CD4-positive, CD25-positive, alpha-beta regulatory T cell (primary cell): ENCODE measurements at regions not wholly inside any gene's neighbourhood (a gene's known extent, or its start where the extent isn't known, plus 50 kb on each side); places are given as distances from the start of the nearest gene placed in this dataset.
A peak's percentile ranks its signal among the peaks of the same experiment; 100 is the strongest.
"Not testable (repeated sequence)": the region's sequence is repeated elsewhere in the genome, so short reads cannot be mapped to it uniquely, and the experiment has no call there.

ENCODE experiments used
- ATAC-seq, 2 donors: fragments of 150-1000 bp; cut with Tn5 transposase; one replicate each; pipeline ENCODE4 v1.10.0; 2021; ENCODE audit warnings: low read depth in 2 of 2, moderate number of reproducible peaks in 2 of 2, moderate library complexity in 1 of 2
- DNase-seq, 3 donors: peaks; one replicate each; pipeline versions ENCODE4 v3.0.0 to v3.0.0-alpha.2; 2012 to 2022; ENCODE audit warnings: mixed read lengths in 1 of 3
- H3K27ac ChIP-seq: one replicate; pipeline ENCODE4 v1.7.0; 2013; ENCODE audit warnings: mild to moderate bottlenecking, low read length; ENCODE audit not compliant: insufficient read depth, poor library complexity, severe bottlenecking
- H3K27me3 ChIP-seq: one replicate; pipeline ENCODE4 v1.7.0; 2013; ENCODE audit warnings: low read length; ENCODE audit not compliant: control insufficient read depth, insufficient read depth
- H3K36me3 ChIP-seq: one replicate; pipeline ENCODE4 v1.7.0; 2013; ENCODE audit warnings: mild to moderate bottlenecking, low read length, moderate library complexity; ENCODE audit not compliant: control insufficient read depth, insufficient read depth
- H3K4me1 ChIP-seq: 2 replicates; pipeline ENCODE4 v1.7.0; 2013; ENCODE audit warnings: mild to moderate bottlenecking, low read length; ENCODE audit not compliant: insufficient read depth, control insufficient read depth, poor library complexity, severe bottlenecking
- H3K4me3 ChIP-seq: one replicate; pipeline ENCODE4 v1.7.0; 2013; ENCODE audit warnings: low read depth, mild to moderate bottlenecking, low read length, moderate library complexity
- H3K9me3 ChIP-seq, 2 experiments: 1 replicate in 1 of 2; 2 replicates in 1 of 2; pipeline ENCODE4 v1.7.0; 2013; ENCODE audit warnings: low read length in 2 of 2, mild to moderate bottlenecking in 1 of 2, moderate library complexity in 1 of 2; ENCODE audit not compliant: control insufficient read depth in 2 of 2
- H3K27ac Mint-ChIP-seq, 3 donors: one replicate each; pipeline ENCODE4 v1.8.0; 2020 to 2022; ENCODE audit warnings: mild to moderate bottlenecking in 3 of 3, mixed read lengths in 3 of 3, moderate library complexity in 2 of 3
- H3K27me3 Mint-ChIP-seq: one replicate; pipeline ENCODE4 v1.8.0; 2022; ENCODE audit warnings: mild to moderate bottlenecking, mixed read lengths
- H3K36me3 Mint-ChIP-seq: one replicate; pipeline ENCODE4 v1.8.0; 2020; ENCODE audit warnings: mixed read lengths
- H3K4me1 Mint-ChIP-seq, 4 donors: one replicate each; pipeline ENCODE4 v1.8.0; 2020 to 2022; ENCODE audit warnings: mixed read lengths in 4 of 4, mild to moderate bottlenecking in 1 of 4
- H3K4me3 Mint-ChIP-seq, 4 donors: one replicate each; pipeline ENCODE4 v1.8.0; 2020 to 2022; ENCODE audit warnings: mild to moderate bottlenecking in 4 of 4, mixed read lengths in 4 of 4, moderate library complexity in 3 of 4
- H3K9me3 Mint-ChIP-seq, 7 donors: one replicate each; pipeline ENCODE4 v1.8.0; 2020 to 2022; ENCODE audit warnings: mixed read lengths in 7 of 7, mild to moderate bottlenecking in 3 of 7, moderate library complexity in 2 of 7

GRCh38 chr2:230627806-230628724 lies 84.6 kb upstream of the CAB39 start:
- Histone ChIP-seq H3K4me3 (no peak overlapping the region), H3K36me3 (no peaks in the 10 kb centered on the region), H3K9me3 (no peaks in the 10 kb centered on the region), H3K27me3 (no peaks in the 10 kb centered on the region), H3K27ac (no peak overlapping the region), H3K4me1 (no peaks in the 10 kb centered on the region)
- H3K36me3 Mint-ChIP-seq: no peaks in the 10 kb centered on the region
- no peak for ATAC-seq
- no peak for DNase-seq
- no peaks in the 10 kb centered on the region for H3K27me3 Mint-ChIP-seq
- peak overlapping the region in 1 of 3 donors; percentile 8 for H3K27ac Mint-ChIP-seq
- peaks cover 0 to 8% (median 5%) of the 10 kb centered on the region in 4 donors for H3K4me1 Mint-ChIP-seq
- peaks cover 0 to 4% (median 0%) of the 10 kb centered on the region in 7 donors for H3K9me3 Mint-ChIP-seq
- H3K4me3 Mint-ChIP-seq: no peak overlapping the region

DNA sequence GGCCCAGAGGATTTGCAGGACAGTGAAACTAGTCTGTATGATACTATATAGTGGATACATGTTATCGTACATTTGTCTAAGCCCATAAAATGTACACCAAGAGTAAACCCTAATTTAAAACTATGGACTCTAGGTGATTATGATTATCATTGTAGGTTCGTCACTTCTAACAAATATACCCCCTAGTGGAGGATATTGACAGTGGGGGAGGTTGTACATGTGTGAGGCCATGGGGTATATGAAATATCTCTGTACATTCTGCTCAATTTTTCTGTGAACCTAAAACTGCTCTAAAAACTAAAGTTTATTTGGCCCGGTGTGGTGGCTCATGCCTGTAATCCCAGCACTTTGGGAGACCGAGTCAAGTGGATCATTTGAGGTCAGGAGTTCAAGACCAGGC lies 81.2 kb upstream of the CAB39 start:
- Histone ChIP-seq H3K27ac (no peak overlapping the region), H3K4me1 (peaks cover under 1% of the 10 kb centered on the region), H3K4me3 (no peak overlapping the region), H3K9me3 (no peaks in the 10 kb centered on the region), H3K36me3 (no peaks in the 10 kb centered on the region), H3K27me3 (no peaks in the 10 kb centered on the region)
- H3K36me3 Mint-ChIP-seq: no peaks in the 10 kb centered on the region
- H3K4me1 Mint-ChIP-seq: peaks cover 7 to 14% (median 11%) of the 10 kb centered on the region in 4 donors
- H3K27ac Mint-ChIP-seq: no peak overlapping the region
- peaks cover 0 to 3% (median 0%) of the 10 kb centered on the region in 7 donors for H3K9me3 Mint-ChIP-seq
- no peaks in the 10 kb centered on the region for H3K27me3 Mint-ChIP-seq
- ATAC-seq: no peak
- DNase-seq: no peak
- H3K4me3 Mint-ChIP-seq: no peak overlapping the region

GRCh38 chr2:230634146-230634545 lies 78.5 kb upstream of the CAB39 start:
- peaks cover 7 to 21% (median 11%) of the 10 kb centered on the region in 4 donors for H3K4me1 Mint-ChIP-seq
- peaks cover 10% of the 10 kb centered on the region for H3K4me1 ChIP-seq
- H3K27me3 Mint-ChIP-seq: no peaks in the 10 kb centered on the region
- no peaks in the 10 kb centered on the region for H3K36me3 ChIP-seq
- H3K27ac Mint-ChIP-seq: no peak overlapping the region
- H3K36me3 Mint-ChIP-seq: no peaks in the 10 kb centered on the region
- H3K27ac ChIP-seq: no peak overlapping the region
- H3K9me3 ChIP-seq: no peaks in the 10 kb centered on the region
- DNase-seq (no peak), ATAC-seq (no peak)
- H3K27me3 ChIP-seq: no peaks in the 10 kb centered on the region
- no peaks in the 10 kb centered on the region for H3K9me3 Mint-ChIP-seq
- no peak overlapping the region for H3K4me3 Mint-ChIP-seq
- no peak overlapping the region for H3K4me3 ChIP-seq

GRCh38 chr2:230634721-230635313 lies 77.8 kb upstream of the CAB39 start:
- not testable (repeated sequence) for ATAC-seq, H3K4me1 ChIP-seq, H3K9me3 Mint-ChIP-seq, H3K9me3 ChIP-seq, H3K36me3 ChIP-seq, H3K27me3 ChIP-seq, DNase-seq, H3K36me3 Mint-ChIP-seq, H3K4me3 Mint-ChIP-seq, H3K27me3 Mint-ChIP-seq, H3K4me3 ChIP-seq, H3K27ac ChIP-seq
- H3K27ac Mint-ChIP-seq: peak overlapping the region in 1 of 3 donors; percentile 1
- H3K4me1 Mint-ChIP-seq: peaks cover 7 to 21% (median 11%) of the 10 kb centered on the region in 4 donors

GRCh38 chr2:230636684-230637271 lies 75.9 kb upstream of the CAB39 start:
- Mint-ChIP-seq H3K4me1 (peaks cover 7 to 23% (median 14%) of the 10 kb centered on the region in 4 donors), H3K36me3 (no peaks in the 10 kb centered on the region), H3K27ac (peak overlapping the region in 1 of 3 donors; percentile 64), H3K27me3 (no peaks in the 10 kb centered on the region), H3K9me3 (no peaks in the 10 kb centered on the region), H3K4me3 (no peak overlapping the region)
- no peaks in the 10 kb centered on the region for H3K36me3 ChIP-seq
- H3K9me3 ChIP-seq: no peaks in the 10 kb centered on the region
- ATAC-seq: no peak
- peak in 2 of 3 donors; percentile 10 to 43 for DNase-seq
- peak overlapping the region; percentile 4 for H3K4me3 ChIP-seq
- H3K27me3 ChIP-seq: no peaks in the 10 kb centered on the region
- peak overlapping the region; percentile 23 for H3K27ac ChIP-seq
- H3K4me1 ChIP-seq: peaks cover 10% of the 10 kb centered on the region

DNA sequence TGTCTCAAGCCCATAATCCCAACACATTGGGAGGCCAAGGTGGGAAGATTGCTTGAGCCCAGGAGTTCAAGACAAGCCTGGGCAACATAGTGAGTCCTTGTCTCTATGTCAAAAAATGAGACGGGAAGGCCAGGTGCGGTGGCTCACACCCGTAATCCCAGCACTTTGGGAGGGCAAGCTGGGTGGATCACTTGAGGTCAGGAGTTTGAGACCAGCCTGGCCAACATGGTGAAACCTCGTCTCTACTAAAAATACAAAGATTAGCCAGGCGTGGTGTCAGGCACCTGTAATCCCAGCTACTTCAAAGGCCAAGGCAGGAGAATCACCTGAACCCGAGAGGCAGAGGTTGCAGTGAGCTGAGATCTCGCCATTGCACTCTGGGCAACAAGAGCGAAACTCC lies 75.2 kb upstream of the CAB39 start:
- H3K36me3 ChIP-seq, DNase-seq, H3K27me3 ChIP-seq, H3K4me3 ChIP-seq, H3K9me3 Mint-ChIP-seq, ATAC-seq, H3K36me3 Mint-ChIP-seq, H3K27me3 Mint-ChIP-seq, H3K4me3 Mint-ChIP-seq, H3K27ac ChIP-seq, H3K9me3 ChIP-seq: not testable (repeated sequence)
- Mint-ChIP-seq H3K27ac (peak overlapping the region in 1 of 3 donors; percentile 64), H3K4me1 (peaks cover 7 to 26% (median 20%) of the 10 kb centered on the region in 4 donors)
- peaks cover 16% of the 10 kb centered on the region for H3K4me1 ChIP-seq

DNA sequence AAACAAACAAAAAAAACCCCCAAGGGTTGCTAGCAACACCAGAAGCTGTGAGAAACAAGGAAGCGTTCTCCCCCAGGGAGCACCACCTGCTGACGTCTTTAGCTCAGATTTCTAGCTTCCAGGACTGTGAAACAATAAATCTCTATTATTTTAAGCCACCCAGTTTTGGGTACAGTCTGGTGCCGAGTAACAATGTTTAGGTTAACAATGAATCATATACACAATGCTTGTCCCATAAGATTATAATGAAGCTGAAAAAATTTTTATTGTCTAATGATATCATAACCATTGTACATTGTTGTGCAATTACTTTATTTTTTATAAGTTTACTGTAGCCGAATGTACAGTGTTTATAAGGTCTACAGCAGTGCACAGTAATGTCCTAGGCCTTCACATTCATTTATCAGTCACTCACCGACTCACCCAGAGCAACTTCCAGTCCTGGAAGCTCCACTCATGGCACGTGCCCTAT lies 72.1 kb upstream of the CAB39 start:
- H3K4me3 ChIP-seq: no peak overlapping the region
- H3K4me1 Mint-ChIP-seq: peaks cover 8 to 42% (median 32%) of the 10 kb centered on the region in 4 donors
- H3K9me3 Mint-ChIP-seq: no peaks in the 10 kb centered on the region
- H3K4me3 Mint-ChIP-seq: no peak overlapping the region
- H3K4me1 ChIP-seq: peaks cover 40% of the 10 kb centered on the region
- H3K36me3 Mint-ChIP-seq: no peaks in the 10 kb centered on the region
- no peaks in the 10 kb centered on the region for H3K27me3 ChIP-seq
- H3K27me3 Mint-ChIP-seq: no peaks in the 10 kb centered on the region
- H3K36me3 ChIP-seq: no peaks in the 10 kb centered on the region
- no peak overlapping the region for H3K27ac ChIP-seq
- no peak for ATAC-seq
- no peaks in the 10 kb centered on the region for H3K9me3 ChIP-seq
- no peak overlapping the region for H3K27ac Mint-ChIP-seq
- DNase-seq: no peak
